Body of pancreas (tissue), 4 donors: ENCODE measurements at regions not wholly inside any gene's neighbourhood (a gene's known extent, or its start where the extent isn't known, plus 50 kb on each side); places are given as distances from the start of the nearest gene placed in this dataset.

Experiments used
- ATAC-seq: fragments of 150-250 bp; one replicate; pipeline ENCODE4 v1.9.1; 2016
- DNase-seq, 4 donors: peaks; one replicate each; pipeline ENCODE4 v3.0.0-alpha.2; 2019
- H3K27ac ChIP-seq, 4 donors: fragments of 200-600 bp; sonication (generic); 1 replicate in 3 of 4; 2 replicates in 1 of 4; pipeline versions ENCODE4 v1.5.1 to v1.6.1; 2016 to 2019; ENCODE audit warnings: mild to moderate bottlenecking in 1 of 4, mixed read lengths in 1 of 4, moderate library complexity in 1 of 4
- H3K27me3 ChIP-seq, 2 donors: fragments of 200-600 bp; sonication (generic); one replicate each; pipeline ENCODE4 v1.6.0; 2016; ENCODE audit warnings: mild to moderate bottlenecking in 1 of 2
- H3K36me3 ChIP-seq, 2 donors: fragments of 200-600 bp; sonication (generic); replicated peaks in 1 of 2; 2 replicates each; pipeline ENCODE4 v1.5.1; 2016; ENCODE audit warnings: low read depth in 2 of 2; ENCODE audit not compliant: insufficient read depth in 1 of 2
- H3K4me1 ChIP-seq: fragments of 200-600 bp; sonication (generic); one replicate; pipeline ENCODE4 v1.6.0; 2016
- H3K4me3 ChIP-seq, 2 donors: fragments of 200-600 bp; sonication (generic); 1 replicate in 1 of 2; 2 replicates in 1 of 2; pipeline ENCODE4 v1.5.1; 2016 to 2019
- H3K9me3 ChIP-seq, 3 donors: fragments of 200-600 bp; sonication (generic); 1 replicate in 2 of 3; 2 replicates in 1 of 3; pipeline ENCODE4 v1.5.1; 2016
- CTCF ChIP-seq, 7 experiments: fragments of 450-650 bp in 4 of 7; fragments of 200-600 bp in 3 of 7; sonication (generic) in 3 of 7; IDR thresholded peaks; one replicate each; pipeline ENCODE4 v1.5.1; 2016 to 2019; ENCODE audit warnings: antibody characterized with exemption in 7 of 7
- POLR2A ChIP-seq, 3 donors: fragments of 450-650 bp; IDR thresholded peaks; one replicate each; pipeline ENCODE4 v1.6.1; 2016; ENCODE audit warnings: antibody characterized with exemption in 3 of 3, mild to moderate bottlenecking in 2 of 3
- WGBS, 2 donors: methylation state at CpG; one replicate each; pipeline ENCODE4 v1.1.5; 2017; 5-methylcytosine and 5-hydroxymethylcytosine counted together
- intact Hi-C: fragments of 100-400 bp; cut with DNase I; formaldehyde crosslinking; loops from one replicate; pipeline ENCODE4 v1.15.1; 2023

GRCh38 chr2:6421138-6421730 lies 444.5 kb downstream of the CMPK2 start:
- Histone ChIP-seq H3K4me1 (no peaks in the 10 kb centered on the region), H3K4me3 (no peak overlapping the region), H3K27me3 (no peaks in the 10 kb centered on the region), H3K9me3 (no peaks in the 10 kb centered on the region), H3K27ac (no peak overlapping the region), H3K36me3 (no peaks in the 10 kb centered on the region)
- intact Hi-C loops = no loop called here
- DNase-seq = no peak
- no peak for TF ChIP-seq POLR2A (IDR thresholded peaks at IDR 0.05)
- no peak for ATAC-seq
- WGBS, 2 donors = 76 to 81% methylated on average over 12 of the region's 12 CpGs

- DNase-seq (no peak), ATAC-seq (no peak)
- Histone ChIP-seq H3K9me3 (no peaks in the 10 kb centered on the region), H3K27ac (no peak overlapping the region), H3K36me3 (no peaks in the 10 kb centered on the region), H3K4me3 (no peak overlapping the region), H3K4me1 (no peaks in the 10 kb centered on the region), H3K27me3 (no peaks in the 10 kb centered on the region)
- 70 to 76% methylated on average over 4 of the region's 4 CpGs for WGBS, 2 donors
- intact Hi-C loops = no loop called here
- TF ChIP-seq POLR2A (IDR thresholded peaks at IDR 0.05) (no peak), CTCF (IDR thresholded peaks at IDR 0.05) (no peak)
These were observed 443.8 kb downstream of the CMPK2 start for GRCh38 chr2:6421888-6422287.

- no peak for TF ChIP-seq POLR2A (IDR thresholded peaks at IDR 0.05)
- TF ChIP-seq CTCF (IDR thresholded peaks at IDR 0.05) = no peak
- no peaks in the 10 kb centered on the region for H3K27me3 ChIP-seq
- intact Hi-C loops = no loop called here
- H3K36me3 ChIP-seq = no peaks in the 10 kb centered on the region
- ATAC-seq (no peak), DNase-seq (no peak)
- H3K27ac ChIP-seq = no peak overlapping the region
- no peaks in the 10 kb centered on the region for H3K9me3 ChIP-seq
- no peaks in the 10 kb centered on the region for H3K4me1 ChIP-seq
- H3K4me3 ChIP-seq = no peak overlapping the region
- WGBS, 2 donors = 77 to 93% methylated on average over 1 of the region's 1 CpG
These were observed 442.6 kb downstream of the CMPK2 start for GRCh38 chr2:6423157-6423556.

GRCh38 chr2:6423944-6424343 lies 441.8 kb downstream of the CMPK2 start:
- no peak overlapping the region for H3K27ac ChIP-seq
- H3K36me3 ChIP-seq = no peaks in the 10 kb centered on the region
- DNase-seq = no peak
- H3K27me3 ChIP-seq = no peaks in the 10 kb centered on the region
- no peak overlapping the region for H3K4me3 ChIP-seq
- intact Hi-C loops = no loop called here
- H3K9me3 ChIP-seq = no peaks in the 10 kb centered on the region
- 62 to 66% methylated on average over 6 of the region's 6 CpGs for WGBS, 2 donors
- no peak for ATAC-seq
- no peaks in the 10 kb centered on the region for H3K4me1 ChIP-seq
- no peak for TF ChIP-seq CTCF (IDR thresholded peaks at IDR 0.05)
- TF ChIP-seq POLR2A (IDR thresholded peaks at IDR 0.05) = no peak

- DNase-seq (no peak), ATAC-seq (no peak)
- Histone ChIP-seq H3K27me3 (no peaks in the 10 kb centered on the region), H3K27ac (no peak overlapping the region), H3K4me3 (no peak overlapping the region), H3K9me3 (no peaks in the 10 kb centered on the region), H3K36me3 (no peaks in the 10 kb centered on the region), H3K4me1 (no peaks in the 10 kb centered on the region)
- WGBS, 2 donors = 40 to 65% methylated on average over 3 of the region's 3 CpGs
- intact Hi-C loops = no loop called here
- no peak for TF ChIP-seq CTCF (IDR thresholded peaks at IDR 0.05)
- TF ChIP-seq POLR2A (IDR thresholded peaks at IDR 0.05) = no peak
These were observed 440.7 kb downstream of the CMPK2 start for GRCh38 chr2:6425032-6425431.
